Nephron (organoid): ENCODE measurements at regions not wholly inside any gene's neighbourhood (a gene's known extent, or its start where the extent isn't known, plus 50 kb on each side); places are given as distances from the start of the nearest gene placed in this dataset.
A peak's percentile ranks its signal among the peaks of the same experiment; 100 is the strongest.

Source experiments
- H3K27ac Mint-ChIP-seq, 3 experiments: 2 replicates each; pipeline ENCODE4 v1.8.0; 2020; ENCODE audit warnings: mixed read lengths in 3 of 3, mild to moderate bottlenecking in 2 of 3, moderate library complexity in 1 of 3
- H3K27me3 Mint-ChIP-seq: 2 replicates; pipeline ENCODE4 v1.8.0; 2021; ENCODE audit warnings: low read depth, mild to moderate bottlenecking, moderate library complexity, mixed read lengths
- H3K36me3 Mint-ChIP-seq: 2 replicates; pipeline ENCODE4 v1.8.0; 2020; ENCODE audit warnings: low read depth, mixed read lengths
- H3K4me1 Mint-ChIP-seq: 2 replicates; pipeline ENCODE4 v1.8.0; 2020; ENCODE audit warnings: mixed read lengths
- H3K4me3 Mint-ChIP-seq, 3 experiments: 2 replicates each; pipeline ENCODE4 v1.8.0; 2020; ENCODE audit warnings: mild to moderate bottlenecking in 3 of 3, mixed read lengths in 3 of 3, moderate library complexity in 2 of 3
- H3K9me3 Mint-ChIP-seq: 2 replicates; pipeline ENCODE4 v1.8.0; 2020; ENCODE audit warnings: mixed read lengths
- CTCF ChIP-seq, 3 experiments: fragments of 200-600 bp; sonication (generic); IDR thresholded peaks; one replicate each; pipeline ENCODE4 v1.5.0; 2021; ENCODE audit warnings: antibody characterized with exemption in 3 of 3; ENCODE audit not compliant: unreplicated experiment in 3 of 3

- Mint-ChIP-seq H3K27ac (peak overlapping the region in 1 of 3 experiments; percentile 17), H3K9me3 (no peaks in the 10 kb centered on the region), H3K4me3 (no peak overlapping the region), H3K4me1 (peaks cover 18% of the 10 kb centered on the region), H3K27me3 (no peaks in the 10 kb centered on the region), H3K36me3 (no peaks in the 10 kb centered on the region)
- no peak for TF ChIP-seq CTCF (IDR thresholded peaks at IDR 0.05; ENCODE audit: unreplicated experiment in 3 of 3)
Measured at GRCh38 chr18:44123743-44124142, 556.9 kb upstream of the SETBP1 start.

GRCh38 chr18:44125446-44125845 is 555.2 kb upstream of the SETBP1 start:
- Mint-ChIP-seq H3K36me3 (no peaks in the 10 kb centered on the region), H3K4me3 (no peak overlapping the region), H3K27ac (peak overlapping the region in 2 of 3 experiments; percentile 49 to 88), H3K4me1 (peaks cover 20% of the 10 kb centered on the region), H3K27me3 (no peaks in the 10 kb centered on the region), H3K9me3 (no peaks in the 10 kb centered on the region)
- no peak for TF ChIP-seq CTCF (IDR thresholded peaks at IDR 0.05; ENCODE audit: unreplicated experiment in 3 of 3)

- Mint-ChIP-seq H3K4me1 (peaks cover 28% of the 10 kb centered on the region), H3K9me3 (no peaks in the 10 kb centered on the region), H3K36me3 (no peaks in the 10 kb centered on the region), H3K4me3 (no peak overlapping the region), H3K27me3 (no peaks in the 10 kb centered on the region), H3K27ac (no peak overlapping the region)
- TF ChIP-seq CTCF (IDR thresholded peaks at IDR 0.05; ENCODE audit: unreplicated experiment in 3 of 3): no peak
Measured at GRCh38 chr18:44126598-44126997, 554.1 kb upstream of the SETBP1 start.

GRCh38 chr18:44128365-44128764 is 552.3 kb upstream of the SETBP1 start:
- Mint-ChIP-seq H3K27ac (no peak overlapping the region), H3K4me1 (peaks cover 27% of the 10 kb centered on the region), H3K27me3 (no peaks in the 10 kb centered on the region), H3K36me3 (no peaks in the 10 kb centered on the region), H3K9me3 (no peaks in the 10 kb centered on the region), H3K4me3 (no peak overlapping the region)
- no peak for TF ChIP-seq CTCF (IDR thresholded peaks at IDR 0.05; ENCODE audit: unreplicated experiment in 3 of 3)

GRCh38 chr18:44130376-44130942 is 550.2 kb upstream of the SETBP1 start:
- Mint-ChIP-seq H3K27ac (peak overlapping the region in 1 of 3 experiments; percentile 44), H3K9me3 (no peaks in the 10 kb centered on the region), H3K36me3 (no peaks in the 10 kb centered on the region), H3K4me1 (peaks cover 40% of the 10 kb centered on the region), H3K27me3 (no peaks in the 10 kb centered on the region), H3K4me3 (no peak overlapping the region)
- peak; percentile 66 to 79 (median 75) for TF ChIP-seq CTCF (IDR thresholded peaks at IDR 0.05; ENCODE audit: unreplicated experiment in 3 of 3)

GRCh38 chr18:44133483-44133882 is 547.2 kb upstream of the SETBP1 start:
- no peaks in the 10 kb centered on the region for H3K27me3 Mint-ChIP-seq
- TF ChIP-seq CTCF (IDR thresholded peaks at IDR 0.05; ENCODE audit: unreplicated experiment in 3 of 3): no peak
- peak overlapping the region in 1 of 3 experiments; percentile 15 for H3K27ac Mint-ChIP-seq
- H3K4me1 Mint-ChIP-seq: peaks cover 29% of the 10 kb centered on the region
- H3K36me3 Mint-ChIP-seq: no peaks in the 10 kb centered on the region
- no peak overlapping the region for H3K4me3 Mint-ChIP-seq
- H3K9me3 Mint-ChIP-seq: peaks cover 9% of the 10 kb centered on the region
